Psoas muscle (tissue), 7 donors: ENCODE measurements at regions not wholly inside any gene's neighbourhood (a gene's known extent, or its start where the extent isn't known, plus 50 kb on each side); places are given as distances from the start of the nearest gene placed in this dataset.

Experiments used
- ATAC-seq, 4 donors: fragments of 200-7000 bp; cut with Tn5 transposase; one replicate each; pipeline ENCODE4 v1.9.1; 2020; ENCODE audit warnings: moderate library complexity in 3 of 4, mild to moderate bottlenecking in 2 of 4
- DNase-seq, 2 donors: peaks; one replicate each; pipeline ENCODE4 v3.0.0-alpha.2; 2020
- H3K27ac ChIP-seq: fragments of 200-600 bp; one replicate; pipeline ENCODE4 v1.8.0; 2022
- H3K27me3 ChIP-seq, 3 donors: fragments of 200-600 bp in 1 of 3; one replicate each; pipeline versions ENCODE4 v1.6.1 to v1.8.0; 2013 to 2022; ENCODE audit warnings: low read length in 2 of 3, mild to moderate bottlenecking in 2 of 3, moderate library complexity in 1 of 3; ENCODE audit not compliant: insufficient read depth in 3 of 3
- H3K36me3 ChIP-seq, 2 donors: fragments of 200-600 bp in 1 of 2; one replicate each; pipeline versions ENCODE4 v1.6.1 to v1.8.0; 2013 to 2022; ENCODE audit warnings: low read depth in 1 of 2, mild to moderate bottlenecking in 1 of 2, moderate library complexity in 1 of 2; ENCODE audit not compliant: insufficient read depth in 1 of 2
- H3K4me1 ChIP-seq: fragments of 200-600 bp; one replicate; pipeline ENCODE4 v1.8.0; 2022
- H3K4me3 ChIP-seq: fragments of 200-600 bp; one replicate; pipeline ENCODE4 v1.8.0; 2022; ENCODE audit warnings: mild to moderate bottlenecking
- H3K9me3 ChIP-seq: fragments of 200-600 bp; one replicate; pipeline ENCODE4 v1.8.0; 2022
- CTCF ChIP-seq: fragments of 200-600 bp; IDR thresholded peaks from one replicate; pipeline ENCODE4 v1.8.0; 2022; ENCODE audit warnings: antibody characterized with exemption
- WGBS, 3 donors: extraction: QIAGEN DNeasy Blood & Tissue Kit; methylation state at CpG; one replicate each; pipeline versions ENCODE4 v1.1.6 to v1.1.7; 2013; 5-methylcytosine and 5-hydroxymethylcytosine counted together
- intact Hi-C, 2 donors: fragments of 100-400 bp; cut with DNase I; formaldehyde crosslinking; loops; one replicate each; pipeline versions ENCODE4 v1.11.0 to v1.14.2; 2022
- donor health status: healthy with polysubstance abuse.
- donor health status: DM: no; HTN: no; CAD: no; lungs with moderate emphysema.
- donor health status: Bipolar disorder and iron deficiency.
- donor health status: healthy.
- donor health status: DM: yes; HTN: yes; CAD: no.
- donor health status: DM: no; HTN: no; CAD: no.
- donor health status: DM: yes; HTN: yes; CAD: no.

- intact Hi-C loops: loop anchor here in 1 of 2 donors (5.0 kb wide), 1 partner anchor 409 kb away; no protein-coding TSS in a partner anchor
- no peak for ATAC-seq
- 76 to 84% (median 77%) methylated on average over 18 of the region's 18 CpGs for WGBS, 3 donors
Observed at GRCh38 chr6:167487749-167488664, 163.1 kb downstream of the TTLL2 start.

DNA sequence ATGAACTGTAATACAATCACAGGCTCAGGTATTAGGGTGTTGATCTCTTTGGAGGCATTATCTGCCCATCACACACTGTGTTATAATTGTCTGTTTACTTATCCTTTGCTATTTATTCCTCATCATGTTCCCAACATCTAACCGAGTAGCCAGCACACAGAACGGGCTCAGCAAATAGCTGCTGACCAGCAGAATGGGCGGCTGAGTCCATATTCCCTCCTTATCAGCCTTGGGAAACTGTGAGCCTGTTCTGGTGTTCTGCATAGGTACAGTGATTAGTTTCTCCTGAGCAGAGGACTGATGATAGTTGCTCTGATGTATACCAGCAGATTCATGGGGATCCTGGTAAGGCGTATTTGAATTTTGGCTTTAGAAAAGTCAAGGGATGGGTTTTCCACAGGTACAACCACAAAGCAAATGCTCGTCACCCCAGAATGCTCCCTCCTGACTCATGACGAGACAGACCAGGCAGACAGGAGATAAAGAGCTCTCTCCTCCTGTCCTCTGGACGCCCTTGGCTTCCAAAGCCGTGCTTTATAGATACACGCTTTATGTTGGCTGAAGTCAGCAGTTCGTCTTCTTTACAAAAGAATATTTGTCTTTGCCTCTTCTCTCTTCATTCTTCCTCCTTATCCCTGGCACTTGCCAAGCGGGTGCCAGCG is 166.7 kb downstream of the TTLL2 start:
- 77 to 83% (median 80%) methylated on average over 12 of the region's 12 CpGs for WGBS, 3 donors
- DNase-seq: peak in 1 of 2 donors; percentile 3

More at GRCh38 chr6:167487749-167488664, 163.1 kb downstream of the TTLL2 start:
- Histone ChIP-seq H3K36me3 (no peaks in the 10 kb centered on the region), H3K27ac (no peak overlapping the region), H3K27me3 (peaks cover 0 to 1% (median 0%) of the 10 kb centered on the region in 3 donors), H3K4me3 (no peak overlapping the region), H3K9me3 (no peaks in the 10 kb centered on the region), H3K4me1 (no peaks in the 10 kb centered on the region)
- no peak for TF ChIP-seq CTCF
- DNase-seq: no peak

DNA sequence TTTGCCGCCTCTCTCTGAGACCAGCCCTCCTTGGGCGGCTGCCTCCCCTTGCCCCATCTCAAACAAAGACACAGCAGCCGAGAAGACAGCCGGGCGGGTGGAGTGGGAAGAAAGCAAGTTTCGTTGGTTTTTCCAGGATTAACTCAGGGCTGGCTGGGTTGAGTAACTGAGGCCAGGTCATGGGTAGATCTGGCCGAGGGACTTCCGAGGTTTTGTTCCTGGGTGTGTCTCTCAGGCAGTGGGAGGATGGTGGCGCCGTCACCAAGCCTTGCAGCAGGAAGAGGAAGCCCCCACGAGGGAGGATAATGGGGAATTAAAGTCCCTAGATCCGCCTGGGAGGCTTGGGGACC is 167.2 kb downstream of the TTLL2 start:
- Histone ChIP-seq H3K27ac (no peak overlapping the region), H3K4me1 (no peaks in the 10 kb centered on the region), H3K36me3 (no peaks in the 10 kb centered on the region), H3K9me3 (no peaks in the 10 kb centered on the region), H3K4me3 (no peak overlapping the region), H3K27me3 (peaks cover 0 to 6% (median 0%) of the 10 kb centered on the region in 3 donors)
- intact Hi-C loops: no loop called here
- no peak for TF ChIP-seq CTCF
- WGBS, 3 donors: 61 to 67% (median 63%) methylated on average over 12 of the region's 12 CpGs
- DNase-seq (peak in 1 of 2 donors; percentile 50), ATAC-seq (no peak)

More for the DNA sequence above, 166.7 kb downstream of the TTLL2 start:
- Histone ChIP-seq H3K27me3 (peaks cover 0 to 6% (median 0%) of the 10 kb centered on the region in 3 donors), H3K36me3 (no peaks in the 10 kb centered on the region), H3K27ac (no peak overlapping the region), H3K4me3 (no peak overlapping the region), H3K4me1 (no peaks in the 10 kb centered on the region), H3K9me3 (no peaks in the 10 kb centered on the region)
- ATAC-seq: no peak
- TF ChIP-seq CTCF: no peak
- intact Hi-C loops: no loop called here

DNA sequence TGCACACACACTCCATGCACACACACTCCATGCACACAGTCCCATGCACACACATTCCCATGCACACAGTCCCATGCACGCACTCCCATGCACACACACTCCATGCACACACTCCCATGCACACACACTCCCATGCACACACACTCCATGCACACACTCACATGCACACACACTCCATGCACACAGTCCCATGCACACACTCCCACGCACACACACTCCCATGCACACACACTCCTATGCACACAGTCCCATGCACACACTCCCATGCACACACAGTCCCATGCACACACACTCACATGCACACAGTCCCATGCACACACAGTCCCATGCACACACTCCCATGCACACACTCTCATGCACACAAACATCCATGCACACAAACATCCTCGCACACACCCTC is 168.4 kb downstream of the TTLL2 start:
- WGBS, 3 donors: 95 to 100% (median 97%) methylated on average over 3 of the region's 3 CpGs

More for the DNA sequence above, 168.4 kb downstream of the TTLL2 start:
- H3K27me3 ChIP-seq: peaks cover 0 to 6% (median 2%) of the 10 kb centered on the region in 3 donors
- intact Hi-C loops: no loop called here
- no peaks in the 10 kb centered on the region for H3K4me1 ChIP-seq
- DNase-seq (peak in 1 of 2 donors; percentile 10), ATAC-seq (no peak)
- H3K36me3 ChIP-seq: no peaks in the 10 kb centered on the region
- no peak overlapping the region for H3K4me3 ChIP-seq
- no peak for TF ChIP-seq CTCF
- no peaks in the 10 kb centered on the region for H3K9me3 ChIP-seq
- H3K27ac ChIP-seq: no peak overlapping the region
